ENCODE measurements at regions not wholly inside any gene's neighbourhood (a gene's known extent, or its start where the extent isn't known, plus 50 kb on each side); places are given as distances from the start of the nearest gene placed in this dataset.
A peak's percentile ranks its signal among the peaks of the same experiment; 100 is the strongest.

- DNase-seq: no peak
These were observed 89.7 kb upstream of the SHISAL1 start for GRCh38 chr22:44402196-44403111.

GRCh38 chr22:44401783-44402110 is 89.0 kb upstream of the SHISAL1 start:
- DNase-seq: no peak

- DNase-seq: no peak
These were observed 88.0 kb upstream of the SHISAL1 start for GRCh38 chr22:44400763-44401060.

- peak; percentile 30 for DNase-seq
These were observed 87.4 kb upstream of the SHISAL1 start for GRCh38 chr22:44399906-44400762.

GRCh38 chr22:44398856-44399837 is 86.4 kb upstream of the SHISAL1 start:
- DNase-seq: no peak

GRCh38 chr22:44396727-44397722 is 84.3 kb upstream of the SHISAL1 start:
- DNase-seq: peak; percentile 53

GRCh38 chr22:44396021-44396726 is 83.4 kb upstream of the SHISAL1 start:
- no peak for DNase-seq

- no peak for DNase-seq
These were observed 82.6 kb upstream of the SHISAL1 start for GRCh38 chr22:44395118-44396005.

- DNase-seq: no peak
These were observed 81.7 kb upstream of the SHISAL1 start for GRCh38 chr22:44394246-44395117.

- no peak for DNase-seq
These were observed 80.3 kb upstream of the SHISAL1 start for GRCh38 chr22:44393066-44393465.

GRCh38 chr22:44392446-44392921 is 79.7 kb upstream of the SHISAL1 start:
- DNase-seq: no peak

GRCh38 chr22:44391481-44392445 is 79.0 kb upstream of the SHISAL1 start:
- no peak for DNase-seq

- no peak for DNase-seq
These were observed 78.3 kb upstream of the SHISAL1 start for GRCh38 chr22:44391015-44391414.

- no peak for DNase-seq
These were observed 77.8 kb upstream of the SHISAL1 start for GRCh38 chr22:44390613-44390970.

- no peak for DNase-seq
These were observed 77.3 kb upstream of the SHISAL1 start for GRCh38 chr22:44389926-44390612.

- DNase-seq: no peak
These were observed 76.4 kb upstream of the SHISAL1 start for GRCh38 chr22:44389181-44389580.

- no peak for DNase-seq
These were observed 74.7 kb upstream of the SHISAL1 start for GRCh38 chr22:44387486-44387885.

All from eye (tissue), 1 donor.